BLaER1 treated with 17β-estradiol and CSF1 and Interleukin-3, amounts not matched to agents 10 nM and 100 nM (cell line): ENCODE measurements at regions not wholly inside any gene's neighbourhood (a gene's known extent, or its start where the extent isn't known, plus 50 kb on each side); places are given as distances from the start of the nearest gene placed in this dataset.

Experiments used
- H3K27ac ChIP-seq, 11 experiments: shearing (Covaris generic); formaldehyde crosslinking; 2 replicates each; pipeline ENCODE4 v1.8.1; 2022
- H3K27me3 ChIP-seq, 11 experiments: shearing (Covaris generic); formaldehyde crosslinking; 2 replicates each; pipeline ENCODE4 v1.8.1; 2022
- H3K36me3 ChIP-seq, 11 experiments: shearing (Covaris generic); formaldehyde crosslinking; 2 replicates each; pipeline ENCODE4 v1.8.1; 2022
- H3K4me1 ChIP-seq, 10 experiments: shearing (Covaris generic); formaldehyde crosslinking; 2 replicates each; pipeline ENCODE4 v1.8.1; 2022
- H3K4me2 ChIP-seq, 11 experiments: shearing (Covaris generic); formaldehyde crosslinking; 2 replicates each; pipeline ENCODE4 v1.8.1; 2022
- H3K4me3 ChIP-seq, 10 experiments: shearing (Covaris generic); formaldehyde crosslinking; 2 replicates each; pipeline ENCODE4 v1.8.1; 2022
- H3K9ac ChIP-seq, 11 experiments: shearing (Covaris generic); formaldehyde crosslinking; 2 replicates each; pipeline ENCODE4 v1.8.1; 2022
- H3K9me3 ChIP-seq, 11 experiments: shearing (Covaris generic); formaldehyde crosslinking; replicated peaks in 1 of 11; 2 replicates each; pipeline ENCODE4 v1.8.1; 2022
- H4K20me1 ChIP-seq, 11 experiments: shearing (Covaris generic); formaldehyde crosslinking; 2 replicates each; pipeline ENCODE4 v1.8.1; 2022
- Cebpa-rat ChIP-seq, 11 experiments: shearing (Covaris generic); IDR thresholded peaks; 2 replicates each; pipeline ENCODE4 v1.8.1; 2022

DNA sequence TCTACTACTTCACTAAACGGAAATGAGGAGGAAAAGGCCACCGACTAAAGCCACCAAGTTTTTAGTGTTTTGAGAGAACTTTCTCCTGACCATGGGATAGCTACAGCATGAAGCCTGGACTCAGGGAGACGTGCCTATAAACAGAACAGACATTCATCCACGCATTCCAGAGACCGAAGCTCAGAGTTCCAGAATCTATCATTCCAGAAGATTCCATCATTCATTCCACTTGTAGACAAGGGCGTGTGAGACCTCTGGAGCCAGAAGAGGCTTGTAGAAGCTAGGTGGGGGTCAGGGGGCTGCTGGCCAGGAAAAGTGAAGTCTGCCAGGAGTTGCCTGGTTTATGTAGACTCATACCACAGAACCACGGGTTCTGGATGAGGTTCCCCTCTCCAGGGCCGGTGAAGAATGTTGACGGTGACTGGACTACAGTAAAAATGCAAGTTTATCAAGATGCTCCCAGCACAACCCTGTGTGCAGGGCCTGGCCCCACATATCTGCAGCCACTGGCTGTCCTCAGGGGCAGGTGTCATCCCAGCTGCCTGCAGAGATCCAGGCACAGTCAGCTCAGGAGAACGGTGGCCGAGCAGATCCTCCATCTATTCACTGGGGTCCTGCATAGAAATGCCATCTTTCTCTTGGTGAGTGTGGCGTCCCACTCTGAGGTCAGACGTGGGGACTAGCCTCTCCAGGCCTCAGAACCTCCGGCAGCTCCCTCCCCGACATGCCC is 215.7 kb downstream of the USP6NL start:
- no peak for TF ChIP-seq Cebpa-rat (IDR thresholded peaks at IDR 0.05)

DNA sequence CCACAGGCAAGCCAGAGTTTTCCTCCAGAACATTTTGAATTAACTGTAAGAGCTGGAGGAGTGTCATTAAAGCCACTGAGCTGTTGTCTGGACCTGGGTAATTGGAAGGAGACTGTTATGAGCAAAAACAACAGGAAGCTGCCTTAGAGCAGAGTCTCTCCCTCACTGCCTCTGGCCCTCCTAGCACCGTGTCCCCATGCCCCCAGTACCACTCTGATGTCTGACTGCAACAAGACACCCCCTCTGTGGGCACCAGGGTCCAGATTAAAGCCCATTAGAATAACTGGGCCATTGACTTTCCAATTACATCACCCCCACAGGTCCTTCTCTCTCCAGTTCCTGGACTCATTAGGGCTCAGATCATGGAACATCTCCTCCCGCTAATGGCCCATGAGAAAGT is 216.3 kb downstream of the USP6NL start:
- H3K4me2 ChIP-seq: peak overlapping the region in 1 of 11 experiments; percentile 10; a peak in 1 of 22 replicates
- H3K27me3 ChIP-seq: no peaks in the 10 kb centered on the region
- H3K9me3 ChIP-seq: peaks cover 0 to 17% (median 8%) of the 10 kb centered on the region in 11 experiments; a peak in 9 of 22 replicates
- H3K27ac ChIP-seq: no peak overlapping the region
- no peak for TF ChIP-seq Cebpa-rat (IDR thresholded peaks at IDR 0.05)
- peaks cover 8 to 42% (median 24%) of the 10 kb centered on the region in 10 experiments for H3K4me1 ChIP-seq
- H3K36me3 ChIP-seq: no peaks in the 10 kb centered on the region
- no peaks in the 10 kb centered on the region for H4K20me1 ChIP-seq
- no peak overlapping the region for H3K9ac ChIP-seq
- no peak overlapping the region for H3K4me3 ChIP-seq

More for the DNA sequence above, 215.7 kb downstream of the USP6NL start:
- Histone ChIP-seq H4K20me1 (no peaks in the 10 kb centered on the region), H3K27me3 (no peaks in the 10 kb centered on the region), H3K27ac (no peak overlapping the region), H3K36me3 (no peaks in the 10 kb centered on the region), H3K9ac (no peak overlapping the region), H3K4me1 (peaks cover 8 to 48% (median 28%) of the 10 kb centered on the region in 10 experiments), H3K9me3 (peaks cover 0 to 17% (median 8%) of the 10 kb centered on the region in 11 experiments; a peak in 9 of 22 replicates), H3K4me3 (no peak overlapping the region), H3K4me2 (0 out of 22 replicates have a peak overlapping the region, but pooled peaks of 1 of the 11 experiments have one; percentile 10)

DNA sequence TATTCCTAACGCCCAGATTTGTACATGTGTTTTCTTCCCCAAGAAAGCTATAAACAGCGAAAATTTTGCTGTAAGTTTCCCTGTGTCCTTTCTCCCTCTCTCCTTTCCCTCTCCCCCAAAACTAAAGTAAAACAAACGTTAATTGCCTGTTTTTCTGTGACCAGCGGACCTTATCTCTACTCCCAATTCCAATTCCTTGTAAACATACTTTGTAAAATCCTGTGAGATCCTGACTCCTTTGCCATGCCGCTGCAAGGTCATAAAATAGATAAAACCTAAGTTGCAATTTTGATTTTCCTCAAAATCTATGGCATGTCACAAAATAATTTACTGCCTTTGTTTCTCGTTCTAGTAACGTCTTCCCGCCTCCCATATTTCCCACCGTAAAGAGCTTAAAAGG is 217.6 kb downstream of the USP6NL start:
- no peak for TF ChIP-seq Cebpa-rat (IDR thresholded peaks at IDR 0.05)
- H3K9ac ChIP-seq: peak overlapping the region in 7 of 11 experiments; percentile 26 to 53 (median 42); a peak in 8 of 22 replicates
- peak overlapping the region in 9 of 11 experiments; percentile 39 to 67 (median 60); a peak in 15 of 22 replicates for H3K27ac ChIP-seq
- no peak overlapping the region for H3K4me3 ChIP-seq
- no peaks in the 10 kb centered on the region for H3K36me3 ChIP-seq
- H3K9me3 ChIP-seq: peaks cover 0 to 17% (median 8%) of the 10 kb centered on the region in 11 experiments; a peak in 9 of 22 replicates
- H4K20me1 ChIP-seq: no peaks in the 10 kb centered on the region
- H3K4me1 ChIP-seq: peaks cover 8 to 41% (median 24%) of the 10 kb centered on the region in 10 experiments
- no peaks in the 10 kb centered on the region for H3K27me3 ChIP-seq
- H3K4me2 ChIP-seq: peak overlapping the region; percentile 52 to 86 (median 71)

DNA sequence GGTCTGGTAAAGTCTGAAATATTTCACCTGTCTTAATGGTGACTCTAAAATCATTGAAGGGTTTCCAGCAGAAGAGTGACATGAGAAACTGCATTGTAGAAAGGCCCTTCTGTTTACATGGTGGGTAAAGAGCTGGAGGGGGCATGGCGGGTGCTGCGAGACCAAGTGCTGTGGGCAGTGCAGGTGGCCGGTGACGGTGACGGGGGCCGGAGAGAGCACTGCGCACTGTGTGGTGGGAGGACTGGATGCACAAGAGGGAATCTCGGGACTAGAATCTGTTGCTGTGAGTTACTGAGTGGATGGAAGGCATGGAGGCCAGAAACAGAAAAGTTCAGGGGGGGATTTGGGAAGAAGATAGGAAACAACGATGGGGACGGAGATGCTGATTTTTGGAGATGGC is 218.7 kb downstream of the USP6NL start:
- no peak for TF ChIP-seq Cebpa-rat (IDR thresholded peaks at IDR 0.05)
- H3K4me2 ChIP-seq: peak overlapping the region in 8 of 11 experiments; percentile 66 to 86 (median 75); a peak in 12 of 22 replicates
- no peaks in the 10 kb centered on the region for H3K27me3 ChIP-seq
- H3K4me3 ChIP-seq: no peak overlapping the region
- H3K9me3 ChIP-seq: peaks cover 0 to 17% (median 8%) of the 10 kb centered on the region in 11 experiments; a peak in 8 of 22 replicates
- no peaks in the 10 kb centered on the region for H3K36me3 ChIP-seq
- no peak overlapping the region for H3K9ac ChIP-seq
- H3K4me1 ChIP-seq: peaks cover 8 to 33% (median 18%) of the 10 kb centered on the region in 10 experiments
- H4K20me1 ChIP-seq: no peaks in the 10 kb centered on the region
- no peak overlapping the region for H3K27ac ChIP-seq

DNA sequence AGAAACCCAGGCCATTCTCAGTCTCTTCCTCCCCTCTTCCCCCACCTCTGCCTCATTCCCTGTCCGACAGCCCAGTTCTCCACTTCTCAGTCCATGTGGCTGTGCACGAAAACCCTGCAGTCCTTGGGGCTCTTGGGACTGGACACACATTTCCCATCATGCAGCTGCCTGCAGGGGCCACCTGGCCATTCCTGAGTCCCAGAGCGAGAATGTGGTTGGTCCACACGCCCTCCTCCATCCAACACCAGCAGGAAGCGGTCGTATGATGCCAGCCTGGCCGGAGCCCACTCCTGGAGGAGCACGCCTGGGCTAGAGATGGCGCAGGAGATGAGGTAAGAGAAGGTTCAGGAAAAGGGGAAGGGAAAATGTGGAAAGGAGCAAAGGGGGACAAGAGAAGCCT is 222.5 kb downstream of the USP6NL start:
- H3K9me3 ChIP-seq: peaks cover 0 to 17% (median 8%) of the 10 kb centered on the region in 11 experiments; a peak in 8 of 22 replicates
- H4K20me1 ChIP-seq: no peaks in the 10 kb centered on the region

DNA sequence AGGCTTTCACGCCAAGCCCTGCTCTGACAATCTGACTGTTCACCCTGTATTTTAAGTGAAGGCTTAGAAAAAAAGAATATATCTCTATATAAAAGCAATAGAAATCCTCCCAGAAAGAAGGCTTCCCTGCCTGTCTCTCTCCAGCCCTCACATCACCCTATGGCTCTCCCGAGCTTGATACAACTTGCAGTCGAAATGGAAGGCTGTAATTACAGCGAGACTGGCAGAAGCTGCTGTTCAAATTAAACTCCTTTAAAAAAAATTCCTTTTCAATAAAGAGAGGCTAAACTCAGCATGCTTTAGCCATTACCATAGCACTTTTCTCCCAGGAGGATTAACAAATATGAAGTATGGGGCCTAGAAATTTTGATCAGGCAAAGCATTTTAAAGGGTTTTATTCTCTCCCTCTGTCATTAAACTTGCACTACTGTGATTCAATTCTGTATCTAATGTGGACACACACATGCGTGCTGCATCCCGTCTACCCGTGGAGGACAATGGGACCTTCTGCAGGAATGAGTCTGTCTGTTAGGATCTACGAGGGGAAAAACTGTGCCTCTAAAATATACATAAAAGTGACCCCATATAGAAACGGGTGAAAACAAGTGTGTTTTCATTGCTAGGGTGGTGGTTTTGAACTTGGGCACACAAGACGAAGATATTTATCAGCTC is 223.8 kb downstream of the USP6NL start:
- TF ChIP-seq Cebpa-rat (IDR thresholded peaks at IDR 0.05): no peak
- Histone ChIP-seq H3K36me3 (no peaks in the 10 kb centered on the region), H3K27ac (no peak overlapping the region), H4K20me1 (no peaks in the 10 kb centered on the region), H3K4me2 (no peak overlapping the region), H3K27me3 (no peaks in the 10 kb centered on the region), H3K9ac (no peak overlapping the region), H3K9me3 (peaks cover 0 to 13% (median 6%) of the 10 kb centered on the region in 11 experiments; a peak in 9 of 22 replicates), H3K4me1 (peaks cover 0 to 1% (median 0%) of the 10 kb centered on the region in 10 experiments; a peak in 4 of 20 replicates), H3K4me3 (no peak overlapping the region)

More for the DNA sequence above, 222.5 kb downstream of the USP6NL start:
- Histone ChIP-seq H3K36me3 (no peaks in the 10 kb centered on the region), H3K27me3 (no peaks in the 10 kb centered on the region), H3K4me2 (no peak overlapping the region), H3K4me3 (no peak overlapping the region), H3K4me1 (peaks cover 8 to 14% (median 12%) of the 10 kb centered on the region in 10 experiments), H3K9ac (no peak overlapping the region), H3K27ac (no peak overlapping the region)
- TF ChIP-seq Cebpa-rat (IDR thresholded peaks at IDR 0.05): no peak

DNA sequence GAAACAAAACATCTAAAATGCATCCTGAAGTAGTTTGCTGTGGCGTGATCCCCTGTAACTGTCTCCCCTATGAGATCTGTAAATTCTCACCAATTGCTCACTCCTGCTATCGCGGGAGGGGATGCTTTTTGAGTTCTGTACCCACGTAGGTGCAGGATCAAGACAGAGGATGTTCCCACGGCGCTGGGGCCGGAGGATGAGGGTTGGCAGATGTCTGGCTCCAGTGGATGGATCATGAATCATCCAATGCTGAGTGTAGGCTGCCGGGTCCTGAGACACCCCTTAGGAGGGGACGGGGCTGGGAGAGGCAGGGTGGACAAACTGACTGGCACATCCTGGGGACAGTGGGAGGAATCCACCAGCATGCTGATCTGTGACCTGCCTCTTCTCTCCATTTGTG is 224.4 kb downstream of the USP6NL start:
- Histone ChIP-seq H3K27me3 (no peaks in the 10 kb centered on the region), H3K27ac (no peak overlapping the region), H3K36me3 (no peaks in the 10 kb centered on the region), H4K20me1 (no peaks in the 10 kb centered on the region), H3K4me1 (peaks cover 0 to 4% (median 0%) of the 10 kb centered on the region in 10 experiments; a peak in 2 of 20 replicates), H3K4me2 (no peak overlapping the region), H3K9me3 (peaks cover 0 to 7% (median 0%) of the 10 kb centered on the region in 11 experiments; a peak in 4 of 22 replicates), H3K9ac (no peak overlapping the region), H3K4me3 (no peak overlapping the region)
- no peak for TF ChIP-seq Cebpa-rat (IDR thresholded peaks at IDR 0.05)
